CD4-positive, alpha-beta T cell (primary cell): ENCODE measurements at regions not wholly inside any gene's neighbourhood (a gene's known extent, or its start where the extent isn't known, plus 50 kb on each side); places are given as distances from the start of the nearest gene placed in this dataset.

Experiments used
- ATAC-seq: fragments of 200-7000 bp; cut with Tn5 transposase; one replicate; pipeline ENCODE4 v1.10.0; 2022; ENCODE audit warnings: mild to moderate bottlenecking; ENCODE audit not compliant: poor library complexity
- CTCF ChIA-PET: fragments of 350-600 bp; sonication (Branson Sonifier 250); formaldehyde crosslinking; loops from one replicate; lab custom pipeline; 2021; ENCODE audit warnings: antibody characterized with exemption, inconsistent platforms; lab: Charles Lee
- POLR2A ChIA-PET: fragments of 350-600 bp; sonication (Branson Sonifier 250); formaldehyde crosslinking; loops from one replicate; lab custom pipeline; 2021; ENCODE audit warnings: antibody characterized with exemption, inconsistent platforms; lab: Charles Lee
- DNase-seq, 14 experiments: peaks; one replicate each; pipeline ENCODE4 v3.0.0-alpha.2; 2013 to 2020; ENCODE audit warnings: mixed read lengths in 2 of 14
- H3K27ac ChIP-seq, 2 donors: one replicate each; pipeline versions ENCODE4 v1.5.1 to v1.7.0; 2013; ENCODE audit warnings: low read length in 2 of 2, low read depth in 1 of 2, mild to moderate bottlenecking in 1 of 2
- H3K27me3 ChIP-seq, 2 experiments: 1 replicate in 1 of 2; 2 replicates in 1 of 2; pipeline versions ENCODE4 v1.6.1 to v1.7.0; 2013; ENCODE audit warnings: low read length in 2 of 2, control low read depth in 1 of 2, mild to moderate bottlenecking in 1 of 2, moderate library complexity in 1 of 2; ENCODE audit not compliant: insufficient read depth in 2 of 2, control insufficient read depth in 1 of 2
- H3K36me3 ChIP-seq: one replicate; pipeline ENCODE4 v1.6.1; 2013; ENCODE audit warnings: low read length, control low read depth; ENCODE audit not compliant: insufficient read depth
- H3K4me1 ChIP-seq: one replicate; pipeline ENCODE4 v1.6.1; 2013; ENCODE audit warnings: low read length, control low read depth; ENCODE audit not compliant: insufficient read depth
- H3K4me3 ChIP-seq: one replicate; pipeline ENCODE4 v1.5.1; 2013; ENCODE audit warnings: mild to moderate bottlenecking, low read length, moderate library complexity
- H3K9me3 ChIP-seq, 2 experiments: 1 replicate in 1 of 2; 2 replicates in 1 of 2; pipeline versions ENCODE4 v1.6.1 to v1.7.0; 2013; ENCODE audit warnings: low read length in 2 of 2, mild to moderate bottlenecking in 2 of 2, control low read depth in 1 of 2, moderate library complexity in 1 of 2; ENCODE audit not compliant: control insufficient read depth in 1 of 2, insufficient read depth in 1 of 2
- H3K27ac Mint-ChIP-seq: one replicate; pipeline ENCODE4 v1.8.0; 2020; ENCODE audit warnings: mixed read lengths
- H3K27me3 Mint-ChIP-seq: one replicate; pipeline ENCODE4 v1.8.0; 2021; ENCODE audit warnings: mixed read lengths
- H3K36me3 Mint-ChIP-seq: one replicate; pipeline ENCODE4 v1.8.0; 2021; ENCODE audit warnings: low read depth, mixed read lengths
- H3K4me1 Mint-ChIP-seq: one replicate; pipeline ENCODE4 v1.8.0; 2021; ENCODE audit warnings: low read depth, mixed read lengths
- H3K4me3 Mint-ChIP-seq: one replicate; pipeline ENCODE4 v1.8.0; 2020; ENCODE audit warnings: mild to moderate bottlenecking, mixed read lengths
- H3K9me3 Mint-ChIP-seq: one replicate; pipeline ENCODE4 v1.8.0; 2020; ENCODE audit warnings: mixed read lengths
- intact Hi-C, 2 experiments: fragments of 100-400 bp; cut with DNase I in 1 of 2; cut with micrococcal nuclease in 1 of 2; formaldehyde crosslinking; loops; one replicate each; pipeline versions ENCODE4 v1.15.1 to v1.9.0; 2023 to 2025; cut with DNase I, micrococcal nuclease
- TF ChIP-seq, protein P1 (sequence below): fragments of 200-600 bp; IDR thresholded peaks from one replicate; pipeline ENCODE4 v1.8.0; 2022; ENCODE audit warnings: antibody characterized with exemption, mild to moderate bottlenecking

DNA sequence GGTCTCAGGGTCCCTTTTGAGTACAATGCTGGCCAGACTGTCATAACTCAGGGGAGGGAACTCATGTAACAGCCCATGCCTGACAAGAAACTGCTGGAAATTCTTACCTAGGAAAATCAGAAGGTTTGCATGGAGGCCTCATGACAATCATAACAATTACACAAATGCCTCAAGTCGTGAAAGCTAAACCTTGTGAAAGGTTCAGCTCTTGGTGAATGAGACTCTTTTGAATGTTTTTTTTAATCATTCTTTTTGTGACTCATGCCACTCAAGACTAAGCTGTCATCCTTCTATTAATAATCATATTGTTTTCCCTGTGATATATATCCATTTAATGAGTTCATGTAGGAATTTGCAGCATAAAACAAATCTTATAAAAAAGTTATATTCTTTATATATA is 61.4 kb upstream of the LEKR1 start:
- H3K27me3 Mint-ChIP-seq: no peaks in the 10 kb centered on the region
- DNase-seq (no peak), ATAC-seq (no peak)
- H3K36me3 Mint-ChIP-seq: no peaks in the 10 kb centered on the region
- no peak overlapping the region for H3K4me3 Mint-ChIP-seq
- ChIA-PET CTCF (no interaction called here), POLR2A (interaction anchor here (0.6 to 1.0 kb wide), 2 partner anchors 134 to 218 kb away, joined by 3 read pairs; no protein-coding TSS in a partner anchor)
- Histone ChIP-seq H3K36me3 (no peaks in the 10 kb centered on the region), H3K4me1 (no peaks in the 10 kb centered on the region), H3K9me3 (no peaks in the 10 kb centered on the region), H3K27ac (no peak overlapping the region), H3K27me3 (no peaks in the 10 kb centered on the region), H3K4me3 (no peak overlapping the region)
- H3K9me3 Mint-ChIP-seq: no peaks in the 10 kb centered on the region
- H3K4me1 Mint-ChIP-seq: no peaks in the 10 kb centered on the region
- no peak overlapping the region for H3K27ac Mint-ChIP-seq
- intact Hi-C loops: no loop called here
- TF ChIP-seq, protein P1, sequence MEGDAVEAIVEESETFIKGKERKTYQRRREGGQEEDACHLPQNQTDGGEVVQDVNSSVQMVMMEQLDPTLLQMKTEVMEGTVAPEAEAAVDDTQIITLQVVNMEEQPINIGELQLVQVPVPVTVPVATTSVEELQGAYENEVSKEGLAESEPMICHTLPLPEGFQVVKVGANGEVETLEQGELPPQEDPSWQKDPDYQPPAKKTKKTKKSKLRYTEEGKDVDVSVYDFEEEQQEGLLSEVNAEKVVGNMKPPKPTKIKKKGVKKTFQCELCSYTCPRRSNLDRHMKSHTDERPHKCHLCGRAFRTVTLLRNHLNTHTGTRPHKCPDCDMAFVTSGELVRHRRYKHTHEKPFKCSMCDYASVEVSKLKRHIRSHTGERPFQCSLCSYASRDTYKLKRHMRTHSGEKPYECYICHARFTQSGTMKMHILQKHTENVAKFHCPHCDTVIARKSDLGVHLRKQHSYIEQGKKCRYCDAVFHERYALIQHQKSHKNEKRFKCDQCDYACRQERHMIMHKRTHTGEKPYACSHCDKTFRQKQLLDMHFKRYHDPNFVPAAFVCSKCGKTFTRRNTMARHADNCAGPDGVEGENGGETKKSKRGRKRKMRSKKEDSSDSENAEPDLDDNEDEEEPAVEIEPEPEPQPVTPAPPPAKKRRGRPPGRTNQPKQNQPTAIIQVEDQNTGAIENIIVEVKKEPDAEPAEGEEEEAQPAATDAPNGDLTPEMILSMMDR: no peak

- Histone ChIP-seq H3K4me3 (no peak overlapping the region), H3K27ac (no peak overlapping the region), H3K36me3 (no peaks in the 10 kb centered on the region), H3K9me3 (no peaks in the 10 kb centered on the region), H3K27me3 (no peaks in the 10 kb centered on the region), H3K4me1 (no peaks in the 10 kb centered on the region)
- TF ChIP-seq, protein P1: no peak
- ATAC-seq (no peak), DNase-seq (no peak)
- no peak overlapping the region for H3K4me3 Mint-ChIP-seq
- no peaks in the 10 kb centered on the region for H3K4me1 Mint-ChIP-seq
- no peaks in the 10 kb centered on the region for H3K27me3 Mint-ChIP-seq
- ChIA-PET POLR2A (interaction anchor here (0.6 kb wide), 1 partner anchor 17 kb away, joined by 3 read pairs; no protein-coding TSS in a partner anchor), CTCF (no interaction called here)
- H3K36me3 Mint-ChIP-seq: no peaks in the 10 kb centered on the region
- H3K27ac Mint-ChIP-seq: no peak overlapping the region
- H3K9me3 Mint-ChIP-seq: no peaks in the 10 kb centered on the region
- intact Hi-C loops: no loop called here
Measured at GRCh38 chr3:156768390-156768789, 57.8 kb upstream of the LEKR1 start.

- Histone ChIP-seq H3K9me3 (no peaks in the 10 kb centered on the region), H3K4me1 (no peaks in the 10 kb centered on the region), H3K4me3 (no peak overlapping the region), H3K27ac (no peak overlapping the region), H3K27me3 (no peaks in the 10 kb centered on the region), H3K36me3 (no peaks in the 10 kb centered on the region)
- TF ChIP-seq, protein P1: no peak
- no peak for DNase-seq
- H3K27ac Mint-ChIP-seq: no peak overlapping the region
- no peaks in the 10 kb centered on the region for H3K4me1 Mint-ChIP-seq
- no peaks in the 10 kb centered on the region for H3K9me3 Mint-ChIP-seq
- H3K27me3 Mint-ChIP-seq: no peaks in the 10 kb centered on the region
- H3K4me3 Mint-ChIP-seq: no peak overlapping the region
- ATAC-seq: no peak
- intact Hi-C loops: no loop called here
- ChIA-PET POLR2A (no interaction called here), CTCF (no interaction called here)
- no peaks in the 10 kb centered on the region for H3K36me3 Mint-ChIP-seq
Measured at GRCh38 chr3:156769721-156770654, 56.2 kb upstream of the LEKR1 start.
